HG02642 (cell line): ENCODE measurements at regions not wholly inside any gene's neighbourhood (a gene's known extent, or its start where the extent isn't known, plus 50 kb on each side); places are given as distances from the start of the nearest gene placed in this dataset.
"Not testable (repeated sequence)": the region's sequence is repeated elsewhere in the genome, so short reads cannot be mapped to it uniquely, and the experiment has no call there.

Experiments
- ATAC-seq: cut with Tn5 transposase; IDR thresholded peaks from one replicate; pipeline ENCODE4 v1.9.1; 2021; ENCODE audit warnings: mild to moderate bottlenecking; ENCODE audit not compliant: unreplicated experiment, poor library complexity

- ATAC-seq, result no peak
Observed at GRCh38 chr19:30096596-30097370, 154.7 kb downstream of the URI1 start.

- no peak for ATAC-seq
Observed at GRCh38 chr19:30097746-30098280, 155.8 kb downstream of the URI1 start.

GRCh38 chr19:30102239-30102638 is 160.2 kb downstream of the URI1 start:
- ATAC-seq, result no peak

GRCh38 chr19:30102666-30103065 is 160.6 kb downstream of the URI1 start:
- ATAC-seq, result no peak

GRCh38 chr19:30103981-30104380 is 161.9 kb downstream of the URI1 start:
- no peak for ATAC-seq

GRCh38 chr19:30105316-30105715 is 163.3 kb downstream of the URI1 start:
- no peak for ATAC-seq

- no peak for ATAC-seq
Observed at GRCh38 chr19:30105727-30106126, 163.7 kb downstream of the URI1 start.

GRCh38 chr19:30106417-30107095 is 164.5 kb downstream of the URI1 start:
- ATAC-seq, result no peak

GRCh38 chr19:30107251-30107650 is 165.2 kb downstream of the URI1 start:
- ATAC-seq, result no peak

GRCh38 chr19:30109565-30109964 is 167.5 kb downstream of the URI1 start:
- ATAC-seq, result no peak

GRCh38 chr19:30111021-30111855 is 169.2 kb downstream of the URI1 start:
- ATAC-seq, result no peak

- no peak for ATAC-seq
Observed at GRCh38 chr19:30112171-30112570, 170.1 kb downstream of the URI1 start.

- no peak for ATAC-seq
Observed at GRCh38 chr19:30112666-30113065, 170.6 kb downstream of the URI1 start.

- ATAC-seq, result no peak
Observed at GRCh38 chr19:30113186-30113585, 171.1 kb downstream of the URI1 start.

- not testable (repeated sequence) for ATAC-seq
Observed at GRCh38 chr19:30114095-30114494, 172.1 kb downstream of the URI1 start.

GRCh38 chr19:30115947-30116346 is 173.9 kb downstream of the URI1 start:
- no peak for ATAC-seq

GRCh38 chr19:30116530-30116929 is 174.5 kb downstream of the URI1 start:
- ATAC-seq, result no peak

GRCh38 chr19:30116984-30117555 is 175.0 kb downstream of the URI1 start:
- ATAC-seq, result no peak

- no peak for ATAC-seq
Observed at GRCh38 chr19:30117636-30118145, 175.7 kb downstream of the URI1 start.

- no peak for ATAC-seq
Observed at GRCh38 chr19:30118221-30118620, 176.2 kb downstream of the URI1 start.
